Stimulated activated CD8-positive, alpha-beta memory T cell treated with anti-CD3 and anti-CD28 coated beads, Interleukin-15, amount 100 ng/mL, for 24 hours (primary cell): ENCODE measurements at regions not wholly inside any gene's neighbourhood (a gene's known extent, or its start where the extent isn't known, plus 50 kb on each side); places are given as distances from the start of the nearest gene placed in this dataset.

Source experiments
- DNase-seq: peaks from one replicate; pipeline ENCODE4 v3.0.0-alpha.2; 2020; ENCODE audit warnings: low read depth

- no peak for DNase-seq
Observed at GRCh38 chr21:43332861-43333297, 94.1 kb downstream of the SIK1 start.

GRCh38 chr21:43331962-43332828, 94.7 kb downstream of the SIK1 start:
- DNase-seq, result no peak

- no peak for DNase-seq
Observed at GRCh38 chr21:43331111-43331961, 95.6 kb downstream of the SIK1 start.

GRCh38 chr21:43330306-43330881, 96.5 kb downstream of the SIK1 start:
- DNase-seq, result no peak

GRCh38 chr21:43329711-43330269, 97.1 kb downstream of the SIK1 start:
- no peak for DNase-seq

GRCh38 chr21:43328958-43329691, 97.8 kb downstream of the SIK1 start:
- no peak for DNase-seq

- DNase-seq, result no peak
Observed at GRCh38 chr21:43328185-43328957, 98.6 kb downstream of the SIK1 start.

- DNase-seq, result no peak
Observed at GRCh38 chr21:43325968-43326715, 100.8 kb downstream of the SIK1 start.

GRCh38 chr21:43325036-43325435, 101.9 kb downstream of the SIK1 start:
- DNase-seq, result no peak

- DNase-seq, result no peak
Observed at GRCh38 chr21:43324596-43324995, 102.3 kb downstream of the SIK1 start.

GRCh38 chr21:43323244-43324005, 103.5 kb downstream of the SIK1 start:
- DNase-seq, result no peak

GRCh38 chr21:43322805-43323204, 104.1 kb downstream of the SIK1 start:
- DNase-seq, result no peak

GRCh38 chr21:43322311-43322710, 104.6 kb downstream of the SIK1 start:
- DNase-seq, result no peak

GRCh38 chr21:43321611-43322010, 105.3 kb downstream of the SIK1 start:
- DNase-seq, result no peak

GRCh38 chr21:43321111-43321510, 105.8 kb downstream of the SIK1 start:
- no peak for DNase-seq

- DNase-seq, result no peak
Observed at GRCh38 chr21:43320526-43320925, 106.4 kb downstream of the SIK1 start.

GRCh38 chr21:43318841-43319781, 107.8 kb downstream of the SIK1 start:
- DNase-seq, result no peak

- no peak for DNase-seq
Observed at GRCh38 chr21:43318368-43318767, 108.6 kb downstream of the SIK1 start.
